SK-N-SH (cell line): ENCODE measurements at regions not wholly inside any gene's neighbourhood (a gene's known extent, or its start where the extent isn't known, plus 50 kb on each side); places are given as distances from the start of the nearest gene placed in this dataset.

Experiments
- CTCF ChIP-seq: fragments of 200-600 bp; sonication (generic); IDR thresholded peaks from 2 replicates; pipeline ENCODE4 v1.6.1; 2017; ENCODE audit warnings: antibody characterized with exemption, mild to moderate bottlenecking, moderate library complexity
- MXI1 ChIP-seq: IDR thresholded peaks from 2 replicates; pipeline ENCODE4 v1.6.1; 2012; ENCODE audit warnings: mild to moderate bottlenecking, low read depth, low read length, improper control_type of control experiment
- RAD21 ChIP-seq: IDR thresholded peaks from 2 replicates; pipeline ENCODE4 v1.6.1; 2012; ENCODE audit warnings: mild to moderate bottlenecking, low read length
- REST ChIP-seq: IDR thresholded peaks from 2 replicates; pipeline ENCODE4 v1.6.1; 2012; ENCODE audit warnings: mild to moderate bottlenecking, low read depth, low read length, moderate library complexity
- YY1 ChIP-seq: IDR thresholded peaks from 2 replicates; pipeline ENCODE4 v1.4.0; 2012; ENCODE audit warnings: low read depth, mild to moderate bottlenecking
- ZBTB33 ChIP-seq: IDR thresholded peaks from 2 replicates; pipeline ENCODE4 v1.4.0; 2012; ENCODE audit warnings: low read depth, borderline replicate concordance

- no peak for TF ChIP-seq CTCF
- TF ChIP-seq ZBTB33 = 0 out of 2 replicates have a peak, but pooled peaks have one; percentile 31
- TF ChIP-seq RAD21 = no peak
- no peak for TF ChIP-seq YY1
- TF ChIP-seq MXI1 = no peak
- TF ChIP-seq REST = no peak
Measured at GRCh38 chr6:56868687-56869086, 86.2 kb upstream of the BEND6 start.
